ENCODE measurements at regions not wholly inside any gene's neighbourhood (a gene's known extent, or its start where the extent isn't known, plus 50 kb on each side); places are given as distances from the start of the nearest gene placed in this dataset.

DNA sequence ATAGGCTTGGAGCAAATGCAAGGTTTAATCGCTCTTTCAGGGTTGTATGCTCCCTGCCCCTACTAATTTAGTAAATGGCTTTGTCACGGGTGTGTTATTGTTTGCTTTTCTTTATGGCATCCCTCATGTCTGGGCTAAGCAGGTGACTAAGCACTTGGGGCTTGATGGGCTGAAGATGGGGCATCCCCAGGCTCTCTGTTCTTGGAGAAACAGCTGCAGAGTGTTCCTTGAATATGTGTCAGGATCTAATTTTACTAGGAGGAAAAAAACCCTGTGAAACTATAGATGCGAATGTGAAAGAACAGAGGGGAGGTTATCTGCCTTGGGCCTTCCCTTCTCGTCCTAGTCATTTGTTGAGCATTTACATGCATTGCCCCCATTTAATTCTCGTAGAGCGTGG lies 94.7 kb upstream of the TAF1B start:
- no peak overlapping the region for H3K4me3 ChIP-seq (ENCODE audit: low read length)
- H3K79me2 ChIP-seq (ENCODE audit: low read length), result no peaks in the 10 kb centered on the region
- H3K27me3 ChIP-seq (ENCODE audit: low read depth, low read length), result peaks cover 22% of the 10 kb centered on the region
- H2AFZ ChIP-seq (ENCODE audit: low read depth, low read length), result no peak overlapping the region
- TF ChIP-seq EZH2phosphoT487 (IDR thresholded peaks at IDR 0.05; ENCODE audit: low read depth), result no peak
- TF ChIP-seq, protein P1, sequence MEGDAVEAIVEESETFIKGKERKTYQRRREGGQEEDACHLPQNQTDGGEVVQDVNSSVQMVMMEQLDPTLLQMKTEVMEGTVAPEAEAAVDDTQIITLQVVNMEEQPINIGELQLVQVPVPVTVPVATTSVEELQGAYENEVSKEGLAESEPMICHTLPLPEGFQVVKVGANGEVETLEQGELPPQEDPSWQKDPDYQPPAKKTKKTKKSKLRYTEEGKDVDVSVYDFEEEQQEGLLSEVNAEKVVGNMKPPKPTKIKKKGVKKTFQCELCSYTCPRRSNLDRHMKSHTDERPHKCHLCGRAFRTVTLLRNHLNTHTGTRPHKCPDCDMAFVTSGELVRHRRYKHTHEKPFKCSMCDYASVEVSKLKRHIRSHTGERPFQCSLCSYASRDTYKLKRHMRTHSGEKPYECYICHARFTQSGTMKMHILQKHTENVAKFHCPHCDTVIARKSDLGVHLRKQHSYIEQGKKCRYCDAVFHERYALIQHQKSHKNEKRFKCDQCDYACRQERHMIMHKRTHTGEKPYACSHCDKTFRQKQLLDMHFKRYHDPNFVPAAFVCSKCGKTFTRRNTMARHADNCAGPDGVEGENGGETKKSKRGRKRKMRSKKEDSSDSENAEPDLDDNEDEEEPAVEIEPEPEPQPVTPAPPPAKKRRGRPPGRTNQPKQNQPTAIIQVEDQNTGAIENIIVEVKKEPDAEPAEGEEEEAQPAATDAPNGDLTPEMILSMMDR (IDR thresholded peaks at IDR 0.05; ENCODE audit: low read depth, low read length), result no peak
- no peaks in the 10 kb centered on the region for H3K9me3 ChIP-seq (ENCODE audit: insufficient read depth, low read length)
- H3K4me1 ChIP-seq (ENCODE audit: low read length), result peaks cover 29% of the 10 kb centered on the region
- H3K36me3 ChIP-seq (replicated peaks; ENCODE audit: low read depth, low read length), result no peaks in the 10 kb centered on the region
- no peak overlapping the region for H3K4me2 ChIP-seq (ENCODE audit: low read length)
- no peak overlapping the region for H3K27ac ChIP-seq (ENCODE audit: low read length)
- no peak overlapping the region for H3K9ac ChIP-seq (ENCODE audit: low read length)
- no peaks in the 10 kb centered on the region for H4K20me1 ChIP-seq (ENCODE audit: insufficient read depth, low read length)

GRCh38 chr2:9749546-9750223 lies 93.6 kb upstream of the TAF1B start:
- no peak overlapping the region for H3K27ac ChIP-seq (ENCODE audit: low read length)
- H2AFZ ChIP-seq (ENCODE audit: low read depth, low read length), result no peak overlapping the region
- H3K27me3 ChIP-seq (ENCODE audit: low read depth, low read length), result peaks cover 22% of the 10 kb centered on the region
- H3K9ac ChIP-seq (ENCODE audit: low read length), result no peak overlapping the region
- H3K4me3 ChIP-seq (ENCODE audit: low read length), result no peak overlapping the region
- TF ChIP-seq, protein P1 (IDR thresholded peaks at IDR 0.05; ENCODE audit: low read depth, low read length), result no peak
- TF ChIP-seq EZH2phosphoT487 (IDR thresholded peaks at IDR 0.05; ENCODE audit: low read depth), result no peak
- no peak overlapping the region for H3K4me2 ChIP-seq (ENCODE audit: low read length)
- no peaks in the 10 kb centered on the region for H3K36me3 ChIP-seq (replicated peaks; ENCODE audit: low read depth, low read length)
- H3K4me1 ChIP-seq (ENCODE audit: low read length), result peaks cover 40% of the 10 kb centered on the region
- no peaks in the 10 kb centered on the region for H3K9me3 ChIP-seq (ENCODE audit: insufficient read depth, low read length)
- H4K20me1 ChIP-seq (ENCODE audit: insufficient read depth, low read length), result no peaks in the 10 kb centered on the region
- no peaks in the 10 kb centered on the region for H3K79me2 ChIP-seq (ENCODE audit: low read length)

GRCh38 chr2:9750224-9751215 lies 92.8 kb upstream of the TAF1B start:
- peaks cover 40% of the 10 kb centered on the region for H3K4me1 ChIP-seq (ENCODE audit: low read length)
- no peaks in the 10 kb centered on the region for H4K20me1 ChIP-seq (ENCODE audit: insufficient read depth, low read length)
- peaks cover 25% of the 10 kb centered on the region for H3K27me3 ChIP-seq (ENCODE audit: low read depth, low read length)
- no peak overlapping the region for H2AFZ ChIP-seq (ENCODE audit: low read depth, low read length)
- H3K36me3 ChIP-seq (replicated peaks; ENCODE audit: low read depth, low read length), result no peaks in the 10 kb centered on the region
- no peak overlapping the region for H3K4me2 ChIP-seq (ENCODE audit: low read length)
- H3K27ac ChIP-seq (ENCODE audit: low read length), result no peak overlapping the region
- H3K79me2 ChIP-seq (ENCODE audit: low read length), result no peaks in the 10 kb centered on the region
- H3K9ac ChIP-seq (ENCODE audit: low read length), result no peak overlapping the region
- H3K4me3 ChIP-seq (ENCODE audit: low read length), result no peak overlapping the region
- H3K9me3 ChIP-seq (ENCODE audit: insufficient read depth, low read length), result no peaks in the 10 kb centered on the region
- TF ChIP-seq EZH2phosphoT487 (IDR thresholded peaks at IDR 0.05; ENCODE audit: low read depth), result no peak
- TF ChIP-seq, protein P1 (IDR thresholded peaks at IDR 0.05; ENCODE audit: low read depth, low read length), result no peak

DNA sequence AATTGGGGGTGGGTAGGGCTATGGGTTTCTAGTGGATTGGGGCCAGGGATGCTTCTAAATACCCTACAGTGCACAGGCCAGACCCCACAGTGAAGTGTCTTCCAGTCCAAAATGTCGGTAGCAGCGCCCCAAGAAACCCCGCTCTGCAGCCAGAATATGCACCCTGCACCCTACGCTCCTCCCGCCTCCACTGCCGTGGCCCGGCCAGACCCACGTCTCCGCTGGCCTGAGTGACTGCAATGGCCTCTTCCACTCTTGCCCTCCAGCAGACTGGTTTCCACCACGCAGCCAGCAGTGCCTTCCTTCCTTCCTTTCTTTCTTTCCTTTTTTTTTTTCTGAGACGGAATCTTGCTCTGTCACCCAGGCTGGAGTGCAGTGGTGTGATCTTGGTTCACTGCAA lies 91.4 kb upstream of the TAF1B start:
- peaks cover 38% of the 10 kb centered on the region for H3K27me3 ChIP-seq (ENCODE audit: low read depth, low read length)
- H3K4me3 ChIP-seq (ENCODE audit: low read length), result no peak overlapping the region
- H3K4me2 ChIP-seq (ENCODE audit: low read length), result no peak overlapping the region
- H3K79me2 ChIP-seq (ENCODE audit: low read length), result no peaks in the 10 kb centered on the region
- H3K27ac ChIP-seq (ENCODE audit: low read length), result no peak overlapping the region
- no peak overlapping the region for H2AFZ ChIP-seq (ENCODE audit: low read depth, low read length)
- TF ChIP-seq, protein P1 (IDR thresholded peaks at IDR 0.05; ENCODE audit: low read depth, low read length), result no peak
- TF ChIP-seq EZH2phosphoT487 (IDR thresholded peaks at IDR 0.05; ENCODE audit: low read depth), result no peak
- no peaks in the 10 kb centered on the region for H3K36me3 ChIP-seq (replicated peaks; ENCODE audit: low read depth, low read length)
- H3K9ac ChIP-seq (ENCODE audit: low read length), result no peak overlapping the region
- no peaks in the 10 kb centered on the region for H4K20me1 ChIP-seq (ENCODE audit: insufficient read depth, low read length)
- H3K9me3 ChIP-seq (ENCODE audit: insufficient read depth, low read length), result no peaks in the 10 kb centered on the region
- H3K4me1 ChIP-seq (ENCODE audit: low read length), result peaks cover 40% of the 10 kb centered on the region
